Head of caudate nucleus (tissue), 42 donors: ENCODE measurements at regions not wholly inside any gene's neighbourhood (a gene's known extent, or its start where the extent isn't known, plus 50 kb on each side); places are given as distances from the start of the nearest gene placed in this dataset.

Experiments
- DNase-seq, 42 donors: peaks; one replicate each; pipeline versions ENCODE4 v3.0.0 to v3.0.0-alpha.2; 2020 to 2021; ENCODE audit warnings: mixed read lengths in 7 of 42
- intact Hi-C: fragments of 100-400 bp; cut with DNase I; formaldehyde crosslinking; loops from one replicate; pipeline ENCODE4 v1.15.0; 2022

DNA sequence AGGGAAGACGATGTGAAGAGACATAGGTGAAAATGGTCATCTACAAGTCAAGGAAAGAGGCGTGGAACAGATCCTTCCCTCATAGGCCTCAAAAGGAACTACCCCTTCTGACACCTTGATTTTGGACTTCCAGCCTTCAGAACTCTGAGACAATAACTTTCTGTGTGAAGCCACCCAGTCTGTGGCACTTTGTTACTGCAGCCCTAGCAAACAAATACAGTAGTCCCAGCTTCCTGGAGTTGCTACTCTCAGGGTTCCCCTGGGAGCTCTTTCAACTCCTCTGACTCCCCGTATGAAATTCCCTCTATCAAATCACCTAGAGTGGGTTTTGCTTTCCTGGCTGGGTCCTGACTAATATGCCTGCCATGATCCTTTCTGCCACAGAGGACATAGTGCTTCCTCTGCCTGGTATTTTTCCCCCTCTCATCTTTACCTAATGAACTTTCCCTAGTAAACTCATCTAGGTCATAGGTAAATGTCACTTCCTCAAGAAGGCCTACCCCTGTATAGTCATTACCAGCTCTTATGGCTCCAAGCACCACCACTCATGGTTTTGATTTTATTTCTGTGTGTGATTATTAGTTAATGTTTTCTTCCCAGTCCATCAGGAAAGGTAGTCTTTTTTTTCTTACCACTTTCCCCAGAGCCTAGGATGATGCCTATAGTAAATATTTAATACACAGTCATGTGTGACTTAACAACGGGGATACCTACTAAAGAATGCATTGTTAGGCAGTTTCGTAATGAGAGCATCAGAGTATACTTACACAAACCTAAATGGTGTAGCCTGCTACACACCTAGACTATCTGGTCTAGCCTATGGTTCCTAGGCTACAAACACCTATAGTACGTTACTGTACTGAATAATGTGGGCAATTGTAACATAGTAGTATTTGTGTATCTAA is 111.5 kb upstream of the LGALSL start:
- no peak for DNase-seq
- intact Hi-C loops = no loop called here

DNA sequence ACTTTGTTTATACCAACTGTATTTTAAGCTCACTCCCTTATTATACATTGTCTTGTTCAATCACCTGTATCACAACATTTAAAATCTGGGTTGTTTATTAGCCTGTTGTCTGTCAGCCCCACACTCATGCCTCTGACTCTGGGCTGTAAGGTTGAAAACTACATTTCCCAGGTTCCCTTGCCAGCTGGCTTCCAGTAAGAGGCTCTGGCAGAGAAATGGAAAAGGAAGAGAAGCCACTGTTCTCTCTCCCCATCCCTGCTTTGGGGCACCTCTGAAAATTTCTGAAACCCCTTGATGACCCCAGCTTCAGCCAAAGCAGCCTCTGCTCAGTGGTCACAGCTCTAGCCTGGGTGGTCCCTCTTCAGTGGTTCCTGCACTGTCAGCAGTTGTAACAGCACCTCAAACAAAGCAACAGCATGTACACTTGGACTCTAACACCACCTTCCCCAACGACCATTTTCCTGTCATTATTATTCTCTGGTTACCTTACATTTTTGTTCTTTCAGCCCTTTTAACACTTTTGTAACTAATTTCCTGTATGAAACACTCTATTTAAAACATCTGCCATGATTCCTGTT is 108.9 kb upstream of the LGALSL start:
- DNase-seq = no peak
- intact Hi-C loops = no loop called here

GRCh38 chr2:64345998-64346397 is 108.0 kb upstream of the LGALSL start:
- DNase-seq = no peak
- intact Hi-C loops = no loop called here

DNA sequence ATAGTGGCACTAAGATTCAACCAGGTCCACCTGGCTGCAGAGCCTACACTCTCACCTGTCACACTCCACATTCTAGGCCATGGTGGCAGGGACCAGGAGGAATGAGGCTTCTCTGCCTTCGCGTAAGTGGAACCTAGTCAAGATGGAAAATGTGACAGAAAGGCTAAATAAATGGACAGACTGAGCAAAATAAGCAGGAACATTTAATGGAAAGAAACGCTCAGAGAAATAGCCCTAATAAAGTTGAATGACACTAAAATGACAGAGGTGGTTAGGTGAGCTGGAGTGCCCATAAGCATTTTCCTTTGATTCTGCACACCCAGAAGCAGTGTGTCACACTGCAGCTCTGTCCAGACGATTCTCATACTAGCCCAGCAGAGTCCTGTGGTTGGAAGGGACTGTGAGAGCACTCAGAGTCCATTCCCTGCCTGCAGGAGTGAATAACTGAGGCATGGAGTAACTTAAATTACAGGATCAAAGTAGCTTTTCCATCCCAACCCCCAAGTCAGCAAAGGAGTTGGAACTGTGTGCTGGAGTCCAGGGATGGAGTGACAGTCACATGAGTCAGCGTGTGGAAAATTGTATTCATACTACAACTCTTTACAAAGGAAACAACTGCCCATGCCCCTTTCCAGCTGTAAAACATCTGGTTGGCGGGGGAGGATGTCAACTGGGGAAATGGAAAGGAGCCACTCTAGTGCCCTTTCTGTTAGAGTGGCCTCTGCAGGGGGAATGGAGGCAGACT is 105.4 kb upstream of the LGALSL start:
- intact Hi-C loops = no loop called here
- DNase-seq = no peak

DNA sequence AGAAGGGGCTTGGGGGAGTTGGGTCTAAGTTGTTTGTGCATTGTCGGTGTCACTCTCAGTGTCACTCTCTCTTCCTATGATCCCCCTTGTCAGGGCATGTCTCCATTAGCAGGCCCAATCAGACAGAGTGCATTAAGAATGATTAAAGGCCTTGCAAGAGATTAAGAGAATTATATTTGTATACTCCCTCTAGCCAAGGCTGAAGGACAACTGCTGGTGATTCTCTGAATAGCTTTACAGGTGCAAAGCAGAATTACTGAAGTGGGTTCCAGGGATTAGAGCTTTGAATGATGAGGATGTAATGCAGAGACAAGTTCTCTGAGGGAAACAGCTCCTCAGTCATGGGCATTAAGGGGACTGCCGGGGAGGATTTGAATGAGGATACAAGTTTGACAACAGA is 104.8 kb upstream of the LGALSL start:
- intact Hi-C loops = no loop called here
- no peak for DNase-seq

GRCh38 chr2:64350996-64351395 is 103.0 kb upstream of the LGALSL start:
- intact Hi-C loops = no loop called here

GRCh38 chr2:64352292-64352691 is 101.7 kb upstream of the LGALSL start:
- intact Hi-C loops = no loop called here
- DNase-seq = no peak

More at GRCh38 chr2:64350996-64351395, 103.0 kb upstream of the LGALSL start:
- DNase-seq = no peak

GRCh38 chr2:64354857-64355680 is 98.9 kb upstream of the LGALSL start:
- intact Hi-C loops = no loop called here

DNA sequence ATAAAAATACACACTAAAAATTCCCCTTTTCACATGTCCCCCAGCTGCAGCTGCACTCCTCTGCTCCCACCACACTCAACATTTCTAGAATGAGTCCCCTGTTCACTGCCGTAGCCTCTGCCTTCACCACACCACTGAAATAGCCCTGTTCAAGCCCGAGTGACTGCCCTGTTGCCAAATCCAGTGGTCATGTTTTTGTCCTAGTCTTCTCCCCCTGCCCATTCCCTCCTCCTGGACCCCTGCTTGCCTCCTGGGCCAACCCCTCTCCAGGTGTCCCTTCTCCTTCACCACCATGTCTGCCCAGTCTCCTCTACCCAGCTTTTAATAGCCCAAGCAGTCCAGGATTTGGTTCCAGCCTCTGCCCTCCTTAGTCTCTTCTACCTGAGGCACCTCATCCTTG is 97.1 kb upstream of the LGALSL start:
- DNase-seq = no peak
- intact Hi-C loops = no loop called here

More at GRCh38 chr2:64354857-64355680, 98.9 kb upstream of the LGALSL start:
- DNase-seq = no peak

DNA sequence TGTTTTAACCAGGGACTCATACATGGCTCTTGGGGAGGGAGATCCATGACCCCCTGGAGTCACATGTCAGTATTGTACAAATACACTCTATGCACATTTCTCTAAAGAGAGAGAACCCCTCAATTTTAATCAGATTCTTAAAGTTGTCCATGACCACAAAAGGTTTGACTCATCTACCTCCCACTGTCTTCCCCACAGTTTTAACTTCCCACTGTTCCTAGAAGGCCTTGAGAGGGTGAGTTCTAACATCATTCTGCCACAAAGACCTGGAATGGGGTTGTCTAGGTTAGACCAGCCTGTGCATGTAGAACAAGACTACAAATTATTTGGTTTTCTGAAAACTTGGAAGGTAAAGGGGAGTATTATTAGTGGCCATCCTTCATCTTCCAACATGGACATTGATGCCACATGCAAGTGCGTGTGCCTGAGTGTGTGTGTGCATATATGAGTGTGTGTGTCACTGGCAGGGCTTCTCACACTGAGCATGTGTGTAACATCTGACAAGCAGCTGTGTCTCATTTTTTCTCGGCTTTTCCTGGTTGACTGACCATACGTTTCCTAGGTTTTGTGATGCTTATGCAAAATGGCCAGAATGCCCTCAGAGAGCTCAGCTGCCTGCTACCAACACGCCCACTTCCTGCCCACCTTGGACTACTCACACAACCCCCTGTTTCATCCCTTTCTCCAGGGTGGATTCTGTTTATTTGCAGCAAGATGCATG is 94.6 kb upstream of the LGALSL start:
- no peak for DNase-seq
- intact Hi-C loops = no loop called here

- DNase-seq = peak in 2 of 42 donors; percentile 21 to 41
- intact Hi-C loops = no loop called here
Measured at GRCh38 chr2:64359892-64360657, 93.9 kb upstream of the LGALSL start.

DNA sequence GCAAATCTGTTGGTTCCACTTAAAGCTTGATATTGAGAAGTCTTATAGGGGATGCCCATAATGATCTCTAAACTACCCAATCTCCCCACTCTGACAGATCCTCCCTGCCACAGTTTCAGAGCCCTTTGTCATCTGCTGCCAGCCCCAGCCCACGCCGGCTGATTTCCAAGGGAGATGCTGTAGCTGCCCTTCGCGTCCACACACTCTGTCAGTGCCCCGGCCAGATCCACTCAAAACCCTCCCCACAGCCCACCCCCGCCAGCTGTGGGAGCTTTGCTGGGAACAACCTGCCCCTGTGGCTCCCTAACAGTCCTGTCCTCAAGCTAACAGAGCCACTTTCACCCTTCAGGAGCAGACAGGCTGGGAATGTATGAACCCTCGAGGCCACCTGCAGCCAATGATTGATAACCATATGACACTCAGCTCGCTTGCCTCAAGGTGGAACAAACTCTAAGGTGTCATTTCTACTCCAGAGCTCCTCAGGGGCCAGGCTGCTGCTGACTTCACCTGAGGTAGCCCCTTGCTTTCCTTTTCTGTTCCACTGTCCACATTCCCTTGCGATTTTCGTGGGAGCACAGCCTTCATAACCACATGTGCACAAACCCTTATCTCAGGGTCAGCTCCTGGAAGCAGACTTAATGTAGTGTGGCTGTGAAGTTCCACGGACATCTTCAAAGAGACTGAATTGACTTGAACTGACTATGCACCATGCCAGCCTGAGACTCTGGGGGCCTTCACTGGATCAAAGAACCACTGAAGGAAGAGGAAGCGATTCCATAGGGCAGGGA is 92.6 kb upstream of the LGALSL start:
- intact Hi-C loops = no loop called here
- no peak for DNase-seq

DNA sequence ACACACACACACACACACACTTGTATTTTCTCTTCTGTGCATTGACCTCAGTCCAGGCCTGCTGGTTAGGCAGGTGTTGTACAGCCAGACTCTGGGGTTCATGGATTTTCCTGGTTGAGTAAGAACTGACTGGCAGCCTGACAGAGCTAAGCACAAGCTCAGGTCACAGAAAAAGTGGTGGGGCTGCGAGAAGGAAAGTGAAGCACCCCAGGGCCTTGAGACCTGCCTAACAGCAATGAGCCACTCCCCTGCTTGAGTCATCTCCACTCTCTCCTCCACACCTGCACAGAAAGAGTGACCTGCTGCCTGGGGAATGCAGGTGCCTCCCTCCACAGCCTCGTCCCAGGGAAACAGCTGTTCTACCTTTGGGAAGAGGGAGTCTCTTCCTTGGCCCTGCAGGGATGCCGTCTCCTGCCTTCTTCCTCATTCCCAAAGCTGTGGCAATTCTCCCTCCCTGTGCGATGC is 91.4 kb upstream of the LGALSL start:
- DNase-seq = no peak
- intact Hi-C loops = no loop called here

- DNase-seq = no peak
- intact Hi-C loops = no loop called here
Measured at GRCh38 chr2:64363140-64363539, 90.8 kb upstream of the LGALSL start.

DNA sequence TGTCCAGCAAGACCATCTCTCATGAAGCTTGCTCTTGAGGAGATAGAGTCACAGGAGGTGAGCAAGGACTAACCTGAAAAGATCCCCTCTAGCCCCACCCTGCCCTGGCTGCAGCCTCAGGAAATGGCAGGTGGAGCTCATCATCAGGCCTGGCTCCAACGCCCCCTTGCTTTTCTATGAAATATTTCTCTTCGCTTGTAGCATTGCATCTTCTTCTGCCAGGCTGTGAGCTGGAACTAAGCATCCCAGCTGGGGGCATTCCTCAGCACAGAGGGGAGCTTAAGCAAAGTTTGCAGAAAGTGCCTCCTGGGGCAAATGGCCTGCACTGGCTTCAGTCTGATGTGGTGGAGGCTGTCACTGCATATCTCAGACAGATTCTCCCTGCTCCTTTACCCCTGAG is 90.1 kb upstream of the LGALSL start:
- no peak for DNase-seq
- intact Hi-C loops = no loop called here

DNA sequence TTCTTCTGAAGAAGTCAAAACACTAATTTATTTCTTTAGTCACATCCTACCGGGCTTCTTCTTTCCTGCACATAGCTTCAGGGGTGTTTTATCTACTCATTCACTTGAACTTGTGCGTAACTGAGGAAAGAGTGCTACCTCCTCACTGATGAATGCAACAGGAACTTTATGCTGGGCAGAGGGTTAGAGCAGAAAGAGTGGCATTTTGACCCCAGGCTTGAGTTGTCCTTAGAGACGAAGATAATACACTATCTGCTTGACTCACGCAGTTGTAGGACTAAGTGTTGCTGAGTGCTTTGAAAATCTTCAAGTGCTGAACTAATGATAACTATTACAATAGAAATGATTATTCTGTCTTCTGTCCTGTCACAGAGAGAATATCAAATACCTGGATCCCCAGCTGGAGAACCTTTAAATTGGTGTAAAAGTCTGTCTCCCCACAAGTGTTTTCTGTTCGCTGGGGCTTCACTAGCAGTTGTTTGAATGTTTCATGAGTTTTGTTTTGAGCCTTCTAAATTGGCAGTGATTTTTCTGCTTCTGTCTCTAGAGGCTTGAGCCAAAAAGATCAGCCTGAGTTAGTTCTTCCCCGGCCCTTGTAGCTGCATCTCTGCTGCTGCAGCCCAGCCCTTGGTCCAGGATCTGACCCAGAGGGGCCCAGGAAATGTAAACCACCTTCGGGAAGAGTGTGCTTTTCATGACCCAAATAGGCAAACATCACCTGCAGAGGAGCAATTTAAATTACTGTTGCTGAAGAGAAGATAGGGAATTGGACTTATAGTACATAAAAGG is 86.3 kb upstream of the LGALSL start:
- intact Hi-C loops = no loop called here
- DNase-seq = peak in 2 of 42 donors; percentile 15 to 31
